Adipocyte (in vitro differentiated cells): ENCODE measurements at regions not wholly inside any gene's neighbourhood (a gene's known extent, or its start where the extent isn't known, plus 50 kb on each side); places are given as distances from the start of the nearest gene placed in this dataset.
"Not testable (repeated sequence)": the region's sequence is repeated elsewhere in the genome, so short reads cannot be mapped to it uniquely, and the experiment has no call there.

Source experiments
- DNase-seq: peaks from one replicate; pipeline ENCODE4 v3.0.0-alpha.2; 2015; ENCODE audit warnings: low read depth
- H3K27me3 ChIP-seq: replicated peaks from 2 replicates; pipeline ENCODE4 v1.7.0; 2013; ENCODE audit warnings: mild to moderate bottlenecking, low read length, moderate library complexity; ENCODE audit not compliant: control insufficient read depth, insufficient read depth
- H3K36me3 ChIP-seq: 2 replicates; pipeline ENCODE4 v1.7.0; 2013; ENCODE audit warnings: low read length, mild to moderate bottlenecking, moderate library complexity; ENCODE audit not compliant: control insufficient read depth, insufficient read depth, severe bottlenecking
- H3K4me1 ChIP-seq: 2 replicates; pipeline ENCODE4 v1.7.0; 2013; ENCODE audit warnings: mild to moderate bottlenecking, low read length, moderate library complexity; ENCODE audit not compliant: control insufficient read depth, insufficient read depth
- H3K4me3 ChIP-seq: 2 replicates; pipeline ENCODE4 v1.7.0; 2013; ENCODE audit warnings: mild to moderate bottlenecking, low read length, moderate library complexity
- H3K9ac ChIP-seq: 2 replicates; pipeline ENCODE4 v1.7.0; 2013; ENCODE audit warnings: mild to moderate bottlenecking, low read length, moderate library complexity
- H3K9me3 ChIP-seq: 2 replicates; pipeline ENCODE4 v1.7.0; 2013; ENCODE audit warnings: mild to moderate bottlenecking, low read length, moderate library complexity; ENCODE audit not compliant: control insufficient read depth

GRCh38 chr4:154164931-154165839 is 326.4 kb downstream of the DCHS2 start:
- no peaks in the 10 kb centered on the region for H3K9me3 ChIP-seq
- H3K27me3 ChIP-seq = no peaks in the 10 kb centered on the region
- H3K4me3 ChIP-seq = peak overlapping the region; percentile 17
- peak; percentile 87 for DNase-seq
- peaks cover 32% of the 10 kb centered on the region for H3K4me1 ChIP-seq
- no peaks in the 10 kb centered on the region for H3K36me3 ChIP-seq
- peak overlapping the region; percentile 53 for H3K9ac ChIP-seq

GRCh38 chr4:154160519-154161301 is 330.9 kb downstream of the DCHS2 start:
- H3K9ac ChIP-seq = no peak overlapping the region
- no peak for DNase-seq
- H3K4me1 ChIP-seq = peaks cover 21% of the 10 kb centered on the region
- no peak overlapping the region for H3K4me3 ChIP-seq
- no peaks in the 10 kb centered on the region for H3K9me3 ChIP-seq
- H3K36me3 ChIP-seq = no peaks in the 10 kb centered on the region
- no peaks in the 10 kb centered on the region for H3K27me3 ChIP-seq

- Histone ChIP-seq H3K9me3 (no peaks in the 10 kb centered on the region), H3K4me3 (no peak overlapping the region), H3K36me3 (no peaks in the 10 kb centered on the region), H3K4me1 (peaks cover 4% of the 10 kb centered on the region), H3K27me3 (no peaks in the 10 kb centered on the region), H3K9ac (no peak overlapping the region)
- no peak for DNase-seq
Measured at GRCh38 chr4:154158361-154159155, 333.0 kb downstream of the DCHS2 start.

GRCh38 chr4:154152546-154152945 is 339.1 kb downstream of the DCHS2 start:
- no peak for DNase-seq
- H3K4me1 ChIP-seq = no peaks in the 10 kb centered on the region
- no peaks in the 10 kb centered on the region for H3K27me3 ChIP-seq

GRCh38 chr4:154149236-154149635 is 342.4 kb downstream of the DCHS2 start:
- H3K9ac ChIP-seq, H3K27me3 ChIP-seq, H3K36me3 ChIP-seq, H3K4me1 ChIP-seq, H3K4me3 ChIP-seq, DNase-seq, H3K9me3 ChIP-seq: not testable (repeated sequence)

More at GRCh38 chr4:154152546-154152945, 339.1 kb downstream of the DCHS2 start:
- Histone ChIP-seq H3K4me3 (no peak overlapping the region), H3K36me3 (no peaks in the 10 kb centered on the region), H3K9ac (no peak overlapping the region), H3K9me3 (no peaks in the 10 kb centered on the region)

- H3K36me3 ChIP-seq = no peaks in the 10 kb centered on the region
Measured at GRCh38 chr4:154143720-154144119, 347.9 kb downstream of the DCHS2 start.

GRCh38 chr4:154142664-154143063 is 348.9 kb downstream of the DCHS2 start:
- no peak for DNase-seq
- H3K4me1 ChIP-seq = no peaks in the 10 kb centered on the region

More at GRCh38 chr4:154143720-154144119, 347.9 kb downstream of the DCHS2 start:
- no peaks in the 10 kb centered on the region for H3K9me3 ChIP-seq
- H3K4me1 ChIP-seq = no peaks in the 10 kb centered on the region
- no peak overlapping the region for H3K4me3 ChIP-seq
- no peak overlapping the region for H3K9ac ChIP-seq
- H3K27me3 ChIP-seq = no peaks in the 10 kb centered on the region
- DNase-seq = no peak

GRCh38 chr4:154140869-154141268 is 350.7 kb downstream of the DCHS2 start:
- Histone ChIP-seq H3K4me3 (no peak overlapping the region), H3K9ac (no peak overlapping the region), H3K9me3 (no peaks in the 10 kb centered on the region), H3K27me3 (no peaks in the 10 kb centered on the region), H3K36me3 (no peaks in the 10 kb centered on the region), H3K4me1 (no peaks in the 10 kb centered on the region)
- peak; percentile 30 for DNase-seq

More at GRCh38 chr4:154142664-154143063, 348.9 kb downstream of the DCHS2 start:
- Histone ChIP-seq H3K9me3 (no peaks in the 10 kb centered on the region), H3K9ac (no peak overlapping the region), H3K4me3 (no peak overlapping the region), H3K36me3 (no peaks in the 10 kb centered on the region), H3K27me3 (no peaks in the 10 kb centered on the region)

GRCh38 chr4:154137320-154137905 is 348.5 kb upstream of the SFRP2 start:
- DNase-seq = no peak
- Histone ChIP-seq H3K4me1 (peaks cover 8% of the 10 kb centered on the region), H3K9me3 (no peaks in the 10 kb centered on the region), H3K4me3 (no peak overlapping the region), H3K9ac (no peak overlapping the region), H3K36me3 (no peaks in the 10 kb centered on the region), H3K27me3 (no peaks in the 10 kb centered on the region)

- H3K36me3 ChIP-seq = no peaks in the 10 kb centered on the region
- H3K4me1 ChIP-seq = peaks cover 8% of the 10 kb centered on the region
- no peaks in the 10 kb centered on the region for H3K27me3 ChIP-seq
- no peak overlapping the region for H3K9ac ChIP-seq
- H3K9me3 ChIP-seq = no peaks in the 10 kb centered on the region
- no peak for DNase-seq
- H3K4me3 ChIP-seq = no peak overlapping the region
Measured at GRCh38 chr4:154135576-154135975, 346.7 kb upstream of the SFRP2 start.
